ENCODE measurements at regions not wholly inside any gene's neighbourhood (a gene's known extent, or its start where the extent isn't known, plus 50 kb on each side); places are given as distances from the start of the nearest gene placed in this dataset.

GRCh38 chr9:95574176-95574575 lies 57.4 kb upstream of the PTCH1 start:
- Histone ChIP-seq H2BK20ac (ENCODE audit: low read depth, low read length, poor library complexity, severe bottlenecking) (no peak overlapping the region), H2AFZ (ENCODE audit: low read length) (no peak overlapping the region), H3K79me2 (ENCODE audit: insufficient read depth, low read length) (no peaks in the 10 kb centered on the region), H3K56ac (ENCODE audit: insufficient read length, low read depth, low read length) (no peak overlapping the region), H4K8ac (replicated peaks; ENCODE audit: insufficient read length, low read depth, low read length) (no peak overlapping the region), H2BK15ac (ENCODE audit: low read depth, low read length) (no peak overlapping the region; the same call in 1 of the 2 replicates), H4K5ac (ENCODE audit: insufficient read length, low read depth, low read length) (no peak overlapping the region), H3K9ac (ENCODE audit: extremely low read depth, insufficient read length, low read length) (no peak overlapping the region), H2BK5ac (ENCODE audit: insufficient read length, low read length) (no peak overlapping the region), H2BK12ac (ENCODE audit: insufficient read length, low read depth, low read length) (no peak overlapping the region), H3K23me2 (ENCODE audit: insufficient read length, low read depth, low read length, poor library complexity, severe bottlenecking) (no peaks in the 10 kb centered on the region), H3K4ac (ENCODE audit: low read depth, low read length) (no peak overlapping the region), H4K91ac (ENCODE audit: insufficient read length, low read depth, low read length) (no peak overlapping the region), H3K27ac (ENCODE audit: insufficient read length, low read depth, low read length) (no peak overlapping the region), H3K14ac (ENCODE audit: insufficient read depth, low read length) (no peak overlapping the region; the same call in 1 of the 2 replicates), H2AK5ac (ENCODE audit: insufficient read length, low read length) (no peak overlapping the region), H3K9me3 (ENCODE audit: control insufficient read depth, low read depth, low read length) (no peaks in the 10 kb centered on the region), H3K18ac (ENCODE audit: insufficient read length, low read depth, low read length) (no peak overlapping the region), H2BK120ac (ENCODE audit: low read depth, low read length, poor library complexity, severe bottlenecking) (no peak overlapping the region), H3K79me1 (ENCODE audit: insufficient read depth, low read depth, low read length, poor library complexity, severe bottlenecking) (no peaks in the 10 kb centered on the region), H4K20me1 (ENCODE audit: control insufficient read depth, insufficient read depth, insufficient read length) (no peaks in the 10 kb centered on the region), H3K23ac (ENCODE audit: insufficient read length, low read depth, low read length) (no peak overlapping the region), H3K4me1 (ENCODE audit: insufficient read depth, low read length) (no peaks in the 10 kb centered on the region), H3K4me2 (ENCODE audit: insufficient read depth, insufficient read length, low read length) (no peak overlapping the region), H3K27me3 (ENCODE audit: insufficient read depth, low read length) (no peaks in the 10 kb centered on the region; the same call in 1 of the 2 replicates), H3T11ph (ENCODE audit: low read length) (no peak overlapping the region)
- DNase-seq = no peak
- Mint-ChIP-seq H3K9me3 (no peaks in the 10 kb centered on the region), H3K4me1 (peaks cover 9 to 11% of the 10 kb centered on the region in 2 experiments), H3K4me3 (no peak overlapping the region), H3K36me3 (ENCODE audit: insufficient read depth in 1 of 3, low read depth in 3 of 3) (no peaks in the 10 kb centered on the region; a peak in 1 of 7 replicates), H3K27me3 (ENCODE audit: low read depth) (peaks cover 83% of the 10 kb centered on the region), H3K27ac (no peak overlapping the region)
- no peak; the same call in 2 of the 3 replicates for TF ChIP-seq CTCF (conservative IDR thresholded peaks at IDR 0.05)
- WGBS (ENCODE audit: extremely low coverage, insufficient read length, low lambda C conversion rate) = no CpG with 5 or more reads among the region's 16 CpGs

All from H9 (cell line).